Thoracic aorta (tissue), 2 donors: ENCODE measurements at regions not wholly inside any gene's neighbourhood (a gene's known extent, or its start where the extent isn't known, plus 50 kb on each side); places are given as distances from the start of the nearest gene placed in this dataset.

Experiments used
- ATAC-seq: fragments of 150-250 bp; one replicate; pipeline ENCODE4 v1.8.0; 2017; ENCODE audit warnings: low read depth; ENCODE audit not compliant: insufficient number of reproducible peaks, low FRiP score
- DNase-seq: peaks from one replicate; pipeline ENCODE4 v3.0.0-alpha.2; 2020; ENCODE audit warnings: low spot score
- H3K27ac ChIP-seq, 2 donors: fragments of 200-600 bp; sonication (generic); 1 replicate in 1 of 2; 2 replicates in 1 of 2; pipeline ENCODE4 v1.5.1; 2016; ENCODE audit warnings: mild to moderate bottlenecking in 2 of 2, moderate library complexity in 2 of 2
- H3K27me3 ChIP-seq: fragments of 200-600 bp; sonication (generic); replicated peaks from 2 replicates; pipeline ENCODE4 v1.6.0; 2016; ENCODE audit warnings: mild to moderate bottlenecking; ENCODE audit not compliant: insufficient read depth
- H3K36me3 ChIP-seq: fragments of 200-600 bp; sonication (generic); one replicate; pipeline ENCODE4 v1.5.1; 2016
- H3K4me1 ChIP-seq, 2 donors: fragments of 200-600 bp; sonication (generic); 1 replicate in 1 of 2; 2 replicates in 1 of 2; pipeline versions ENCODE4 v1.5.1 to v1.6.0; 2016; ENCODE audit warnings: low read depth in 2 of 2, mild to moderate bottlenecking in 1 of 2; ENCODE audit not compliant: control insufficient read depth in 1 of 2
- H3K4me3 ChIP-seq: fragments of 200-600 bp; sonication (generic); 2 replicates; pipeline ENCODE4 v1.5.1; 2016; ENCODE audit warnings: mild to moderate bottlenecking
- H3K9me3 ChIP-seq: fragments of 200-600 bp; sonication (generic); 2 replicates; pipeline ENCODE4 v1.5.1; 2016
- TF ChIP-seq, protein P1 (sequence below): fragments of 200-600 bp; sonication (generic); IDR thresholded peaks from one replicate; pipeline ENCODE4 v1.5.1; 2019; ENCODE audit warnings: antibody characterized with exemption

DNA sequence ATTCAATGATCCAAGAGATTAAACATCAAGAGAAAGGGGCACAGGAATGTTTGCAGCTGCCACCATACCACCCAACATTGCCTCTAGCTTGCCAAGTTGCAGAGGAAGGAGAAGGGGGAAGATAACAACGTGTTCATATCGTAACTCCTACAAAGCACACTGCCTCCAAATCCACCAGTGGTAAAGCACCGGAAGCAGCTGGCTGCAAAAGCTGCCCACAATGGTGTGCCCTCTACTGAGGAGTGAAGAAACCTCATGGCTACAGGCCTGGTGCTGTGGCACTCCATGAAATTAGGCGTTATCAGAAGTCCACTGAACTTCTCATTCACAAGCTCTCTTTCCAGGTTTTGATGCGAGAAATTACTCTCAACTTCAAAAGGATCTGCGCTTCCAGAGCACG, 263.9 kb upstream of the STT3B start:
- no peak overlapping the region for H3K4me3 ChIP-seq
- H3K4me1 ChIP-seq: peaks cover 0 to 3% of the 10 kb centered on the region in 2 donors
- no peaks in the 10 kb centered on the region for H3K36me3 ChIP-seq
- no peak overlapping the region for H3K27ac ChIP-seq
- no peaks in the 10 kb centered on the region for H3K9me3 ChIP-seq
- TF ChIP-seq, protein P1, sequence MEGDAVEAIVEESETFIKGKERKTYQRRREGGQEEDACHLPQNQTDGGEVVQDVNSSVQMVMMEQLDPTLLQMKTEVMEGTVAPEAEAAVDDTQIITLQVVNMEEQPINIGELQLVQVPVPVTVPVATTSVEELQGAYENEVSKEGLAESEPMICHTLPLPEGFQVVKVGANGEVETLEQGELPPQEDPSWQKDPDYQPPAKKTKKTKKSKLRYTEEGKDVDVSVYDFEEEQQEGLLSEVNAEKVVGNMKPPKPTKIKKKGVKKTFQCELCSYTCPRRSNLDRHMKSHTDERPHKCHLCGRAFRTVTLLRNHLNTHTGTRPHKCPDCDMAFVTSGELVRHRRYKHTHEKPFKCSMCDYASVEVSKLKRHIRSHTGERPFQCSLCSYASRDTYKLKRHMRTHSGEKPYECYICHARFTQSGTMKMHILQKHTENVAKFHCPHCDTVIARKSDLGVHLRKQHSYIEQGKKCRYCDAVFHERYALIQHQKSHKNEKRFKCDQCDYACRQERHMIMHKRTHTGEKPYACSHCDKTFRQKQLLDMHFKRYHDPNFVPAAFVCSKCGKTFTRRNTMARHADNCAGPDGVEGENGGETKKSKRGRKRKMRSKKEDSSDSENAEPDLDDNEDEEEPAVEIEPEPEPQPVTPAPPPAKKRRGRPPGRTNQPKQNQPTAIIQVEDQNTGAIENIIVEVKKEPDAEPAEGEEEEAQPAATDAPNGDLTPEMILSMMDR: no peak
- DNase-seq (no peak), ATAC-seq (no peak)
- H3K27me3 ChIP-seq: no peaks in the 10 kb centered on the region

DNA sequence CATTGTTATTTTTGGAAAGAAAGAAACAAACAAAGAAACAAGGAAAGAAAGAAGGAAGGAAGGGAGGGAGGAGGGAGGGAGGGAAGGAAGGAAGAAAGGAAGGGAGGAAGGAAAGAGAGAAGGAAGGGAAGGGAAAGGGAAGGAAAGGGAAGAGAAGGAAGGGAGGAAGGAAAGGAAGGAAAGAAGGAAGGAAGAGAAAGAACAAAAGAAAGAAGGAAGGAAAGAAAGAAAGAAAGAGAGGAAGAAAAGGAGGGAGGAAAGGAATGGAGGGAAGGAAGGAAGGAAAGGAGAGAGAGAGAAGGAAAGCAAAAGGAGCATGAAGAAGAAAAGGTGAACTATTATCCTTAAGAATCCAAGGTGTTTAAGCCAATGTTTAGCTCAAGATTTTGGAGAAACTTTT, 262.7 kb upstream of the STT3B start:
- no peak for DNase-seq
- Histone ChIP-seq H3K4me1 (peaks cover 4 to 14% of the 10 kb centered on the region in 2 donors), H3K27ac (no peak overlapping the region), H3K4me3 (no peak overlapping the region), H3K36me3 (no peaks in the 10 kb centered on the region), H3K9me3 (no peaks in the 10 kb centered on the region), H3K27me3 (no peaks in the 10 kb centered on the region)
- TF ChIP-seq, protein P1: no peak
- ATAC-seq: no peak

DNA sequence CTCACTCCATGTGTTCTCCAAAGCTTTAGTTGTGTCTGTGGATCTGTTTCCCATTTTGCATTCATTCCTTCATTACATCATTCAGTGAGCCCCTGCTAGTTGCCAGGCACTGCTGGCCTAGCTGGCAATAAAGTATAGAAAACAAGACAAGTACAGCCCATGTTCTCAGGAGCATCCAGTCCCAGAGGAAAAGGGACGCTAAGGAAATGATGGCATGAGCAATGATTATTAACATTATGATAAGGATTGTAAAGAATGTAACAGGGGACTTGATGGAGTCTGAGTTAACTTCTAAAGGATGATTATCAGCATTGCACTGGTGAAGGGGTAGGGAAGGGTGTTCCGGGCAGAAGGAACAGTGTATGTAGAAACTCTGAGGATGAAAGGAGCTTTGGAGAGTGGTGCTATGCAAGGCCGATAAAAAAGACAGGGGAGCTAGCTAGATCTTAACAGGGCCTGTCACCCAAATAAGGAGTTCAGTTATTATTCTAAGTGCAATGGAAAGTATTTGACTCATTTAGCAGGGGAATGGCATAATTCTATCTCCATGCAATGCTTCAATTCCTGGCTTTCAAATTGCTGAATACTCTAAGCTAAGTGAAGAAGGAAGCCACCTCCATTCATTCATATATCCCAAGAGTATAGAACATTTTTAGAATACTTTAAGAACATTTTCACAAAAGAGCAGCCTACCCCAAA, 258.2 kb upstream of the STT3B start:
- Histone ChIP-seq H3K4me1 (peaks cover 32 to 49% of the 10 kb centered on the region in 2 donors), H3K9me3 (no peaks in the 10 kb centered on the region), H3K27ac (peak overlapping the region; percentile 63 to 75), H3K4me3 (peak overlapping the region; percentile 10), H3K36me3 (no peaks in the 10 kb centered on the region), H3K27me3 (no peaks in the 10 kb centered on the region)
- ATAC-seq (peak; percentile 18), DNase-seq (no peak)
- TF ChIP-seq, protein P1: no peak

DNA sequence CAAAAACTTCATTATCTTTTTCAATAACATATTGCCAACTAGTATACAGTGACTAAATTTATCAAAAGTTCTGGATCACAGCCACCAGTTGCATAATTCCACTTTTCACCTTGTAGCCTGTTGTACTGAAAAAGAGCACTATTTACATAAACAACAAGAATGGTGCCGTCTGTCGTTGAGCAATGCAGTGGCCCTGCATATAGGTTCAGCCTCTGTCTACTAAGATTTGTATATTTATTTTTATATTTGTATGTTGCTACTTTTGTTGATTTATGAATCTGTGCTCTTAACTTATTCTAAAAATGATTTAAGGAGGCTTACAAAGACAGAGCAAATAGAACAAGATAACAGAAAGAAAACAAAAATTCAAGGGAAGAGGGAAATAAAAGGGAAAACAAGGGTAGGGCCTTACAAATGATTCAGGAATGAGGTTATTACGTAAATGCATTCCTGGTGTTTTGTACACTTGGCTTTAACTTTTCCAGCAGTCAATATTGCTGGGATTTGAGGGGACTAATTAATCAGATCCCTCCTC, 257.6 kb upstream of the STT3B start:
- Histone ChIP-seq H3K36me3 (no peaks in the 10 kb centered on the region), H3K4me1 (peaks cover 32 to 49% of the 10 kb centered on the region in 2 donors), H3K9me3 (no peaks in the 10 kb centered on the region), H3K27me3 (no peaks in the 10 kb centered on the region), H3K4me3 (peak overlapping the region; percentile 10), H3K27ac (peak overlapping the region; percentile 47 to 75)
- no peak for DNase-seq
- TF ChIP-seq, protein P1: no peak
- peak; percentile 28 for ATAC-seq

DNA sequence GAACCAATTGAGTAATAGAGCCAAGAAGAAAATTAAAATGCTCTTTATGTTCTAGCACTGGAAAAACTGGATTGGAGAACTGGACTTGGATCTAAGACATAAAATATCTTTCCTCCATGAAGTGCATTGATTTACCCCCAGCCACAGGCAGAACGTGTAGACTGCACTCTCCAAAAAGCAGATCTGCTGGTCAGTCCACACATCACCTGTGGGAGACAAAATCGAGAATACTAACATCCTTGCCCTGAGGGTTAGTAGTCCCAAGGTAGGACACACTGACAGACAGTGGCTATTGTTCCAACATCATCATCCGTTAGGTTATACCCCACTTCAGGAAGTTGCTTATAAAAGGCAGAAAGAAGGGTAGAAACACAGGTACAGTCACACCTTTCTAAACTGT, 257.1 kb upstream of the STT3B start:
- Histone ChIP-seq H3K36me3 (no peaks in the 10 kb centered on the region), H3K4me1 (peaks cover 32 to 49% of the 10 kb centered on the region in 2 donors), H3K27ac (peak overlapping the region; percentile 47 to 75), H3K4me3 (no peak overlapping the region), H3K9me3 (no peaks in the 10 kb centered on the region), H3K27me3 (no peaks in the 10 kb centered on the region)
- no peak for DNase-seq
- no peak for ATAC-seq
- TF ChIP-seq, protein P1: no peak
